Duodenal mucosa (tissue), 2 donors: ENCODE measurements at regions not wholly inside any gene's neighbourhood (a gene's known extent, or its start where the extent isn't known, plus 50 kb on each side); places are given as distances from the start of the nearest gene placed in this dataset.

Source experiments
- H3K27ac ChIP-seq: one replicate; pipeline ENCODE4 v1.7.0; 2013; ENCODE audit warnings: low read depth, low read length
- H3K27me3 ChIP-seq, 2 donors: one replicate each; pipeline ENCODE4 v1.7.0; 2013; ENCODE audit warnings: low read length in 2 of 2, control low read depth in 1 of 2; ENCODE audit not compliant: insufficient read depth in 2 of 2, control insufficient read depth in 1 of 2
- H3K36me3 ChIP-seq, 2 donors: one replicate each; pipeline ENCODE4 v1.7.0; 2013; ENCODE audit warnings: low read length in 2 of 2, control low read depth in 1 of 2; ENCODE audit not compliant: insufficient read depth in 2 of 2, control insufficient read depth in 1 of 2
- H3K4me1 ChIP-seq, 2 donors: one replicate each; pipeline ENCODE4 v1.7.0; 2013; ENCODE audit warnings: low read length in 2 of 2, control low read depth in 1 of 2; ENCODE audit not compliant: insufficient read depth in 2 of 2, control insufficient read depth in 1 of 2
- H3K4me3 ChIP-seq, 2 donors: one replicate each; pipeline ENCODE4 v1.7.0; 2013; ENCODE audit warnings: low read length in 2 of 2, low read depth in 1 of 2
- H3K9ac ChIP-seq, 2 donors: one replicate each; pipeline ENCODE4 v1.7.0; 2013; ENCODE audit warnings: low read length in 2 of 2, low read depth in 1 of 2
- H3K9me3 ChIP-seq, 2 donors: one replicate each; pipeline ENCODE4 v1.7.0; 2013; ENCODE audit warnings: low read length in 2 of 2, control low read depth in 1 of 2; ENCODE audit not compliant: control insufficient read depth in 1 of 2

GRCh38 chr2:57806449-57806968, 240.1 kb upstream of the VRK2 start:
- Histone ChIP-seq H3K9ac (no peak overlapping the region), H3K27ac (no peak overlapping the region), H3K4me3 (no peak overlapping the region)

GRCh38 chr2:57809230-57809629, 237.4 kb upstream of the VRK2 start:
- H3K4me1 ChIP-seq = no peaks in the 10 kb centered on the region
- H3K27ac ChIP-seq = no peak overlapping the region
- H3K4me3 ChIP-seq = no peak overlapping the region
- no peaks in the 10 kb centered on the region for H3K9me3 ChIP-seq
- H3K9ac ChIP-seq = no peak overlapping the region
- no peaks in the 10 kb centered on the region for H3K36me3 ChIP-seq
- no peaks in the 10 kb centered on the region for H3K27me3 ChIP-seq

More at GRCh38 chr2:57806449-57806968, 240.1 kb upstream of the VRK2 start:
- no peaks in the 10 kb centered on the region for H3K36me3 ChIP-seq
- H3K27me3 ChIP-seq = no peaks in the 10 kb centered on the region
- no peaks in the 10 kb centered on the region for H3K4me1 ChIP-seq
- no peaks in the 10 kb centered on the region for H3K9me3 ChIP-seq

- no peak overlapping the region for H3K9ac ChIP-seq
- H3K27me3 ChIP-seq = no peaks in the 10 kb centered on the region
- H3K9me3 ChIP-seq = no peaks in the 10 kb centered on the region
- H3K4me3 ChIP-seq = no peak overlapping the region
- no peaks in the 10 kb centered on the region for H3K36me3 ChIP-seq
- H3K27ac ChIP-seq = no peak overlapping the region
- no peaks in the 10 kb centered on the region for H3K4me1 ChIP-seq
Measured at GRCh38 chr2:57821088-57821487, 225.5 kb upstream of the VRK2 start.

DNA sequence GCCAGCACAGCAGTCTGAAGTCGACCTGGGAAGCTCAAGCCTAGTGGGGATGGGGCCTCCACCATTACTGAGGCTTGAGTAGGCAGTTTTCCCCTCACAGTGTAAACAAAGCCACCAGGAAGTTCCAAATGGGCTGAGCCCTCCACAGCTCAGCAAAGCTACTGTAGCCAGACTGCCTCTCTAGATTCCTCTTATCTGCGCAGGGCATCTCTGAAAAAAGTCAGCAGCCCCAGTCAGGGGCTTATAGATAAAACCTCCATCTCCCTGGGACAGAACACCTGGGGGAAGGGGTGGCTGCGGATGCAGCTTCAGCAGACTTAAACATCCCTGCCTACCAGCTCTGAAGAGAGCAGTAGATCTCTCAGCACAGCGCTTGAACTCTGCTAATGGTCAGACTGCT, 218.4 kb upstream of the VRK2 start:
- no peak overlapping the region for H3K27ac ChIP-seq
- H3K27me3 ChIP-seq = no peaks in the 10 kb centered on the region
- no peak overlapping the region for H3K4me3 ChIP-seq
- no peaks in the 10 kb centered on the region for H3K9me3 ChIP-seq
- no peak overlapping the region for H3K9ac ChIP-seq
- no peaks in the 10 kb centered on the region for H3K4me1 ChIP-seq
- no peaks in the 10 kb centered on the region for H3K36me3 ChIP-seq

GRCh38 chr2:57834666-57835065, 211.9 kb upstream of the VRK2 start:
- Histone ChIP-seq H3K4me1 (no peaks in the 10 kb centered on the region), H3K36me3 (no peaks in the 10 kb centered on the region), H3K9me3 (no peaks in the 10 kb centered on the region), H3K4me3 (no peak overlapping the region), H3K27me3 (no peaks in the 10 kb centered on the region), H3K27ac (no peak overlapping the region), H3K9ac (no peak overlapping the region)

GRCh38 chr2:57842531-57842930, 204.1 kb upstream of the VRK2 start:
- no peaks in the 10 kb centered on the region for H3K9me3 ChIP-seq
- H3K9ac ChIP-seq = no peak overlapping the region
- H3K36me3 ChIP-seq = no peaks in the 10 kb centered on the region
- H3K27me3 ChIP-seq = no peaks in the 10 kb centered on the region
- no peak overlapping the region for H3K27ac ChIP-seq
- no peak overlapping the region for H3K4me3 ChIP-seq
- H3K4me1 ChIP-seq = no peaks in the 10 kb centered on the region

- Histone ChIP-seq H3K36me3 (no peaks in the 10 kb centered on the region), H3K27me3 (no peaks in the 10 kb centered on the region), H3K9ac (no peak overlapping the region), H3K9me3 (no peaks in the 10 kb centered on the region), H3K4me1 (no peaks in the 10 kb centered on the region), H3K27ac (no peak overlapping the region), H3K4me3 (no peak overlapping the region)
Measured at GRCh38 chr2:57843158-57843557, 203.4 kb upstream of the VRK2 start.

DNA sequence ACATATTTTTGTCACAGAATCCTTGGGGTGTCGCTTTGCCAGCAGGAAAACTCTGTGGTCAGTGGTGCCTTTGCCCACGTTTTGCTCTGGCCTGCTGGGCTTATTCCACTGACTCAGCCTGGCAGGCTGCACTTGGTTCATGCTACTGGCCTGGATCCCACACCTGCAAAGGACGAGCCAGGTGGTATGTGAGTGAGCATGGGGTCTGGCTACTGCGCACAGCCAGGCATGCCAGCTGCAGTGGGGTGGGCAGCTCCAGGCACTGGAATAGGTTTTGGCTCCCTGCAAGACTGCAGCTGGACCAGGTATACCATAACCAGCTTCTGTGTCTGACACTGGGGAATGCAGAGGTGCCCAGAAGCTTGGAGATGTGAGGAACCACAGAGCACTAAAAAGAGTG, 197.9 kb upstream of the VRK2 start:
- no peaks in the 10 kb centered on the region for H3K9me3 ChIP-seq
- H3K9ac ChIP-seq = no peak overlapping the region
- no peak overlapping the region for H3K27ac ChIP-seq
- no peaks in the 10 kb centered on the region for H3K4me1 ChIP-seq
- no peak overlapping the region for H3K4me3 ChIP-seq
- H3K27me3 ChIP-seq = no peaks in the 10 kb centered on the region
- H3K36me3 ChIP-seq = no peaks in the 10 kb centered on the region

- Histone ChIP-seq H3K36me3 (no peaks in the 10 kb centered on the region), H3K27me3 (no peaks in the 10 kb centered on the region), H3K9me3 (no peaks in the 10 kb centered on the region), H3K4me1 (no peaks in the 10 kb centered on the region), H3K9ac (no peak overlapping the region), H3K4me3 (no peak overlapping the region), H3K27ac (no peak overlapping the region)
Measured at GRCh38 chr2:57849843-57850242, 196.8 kb upstream of the VRK2 start.

DNA sequence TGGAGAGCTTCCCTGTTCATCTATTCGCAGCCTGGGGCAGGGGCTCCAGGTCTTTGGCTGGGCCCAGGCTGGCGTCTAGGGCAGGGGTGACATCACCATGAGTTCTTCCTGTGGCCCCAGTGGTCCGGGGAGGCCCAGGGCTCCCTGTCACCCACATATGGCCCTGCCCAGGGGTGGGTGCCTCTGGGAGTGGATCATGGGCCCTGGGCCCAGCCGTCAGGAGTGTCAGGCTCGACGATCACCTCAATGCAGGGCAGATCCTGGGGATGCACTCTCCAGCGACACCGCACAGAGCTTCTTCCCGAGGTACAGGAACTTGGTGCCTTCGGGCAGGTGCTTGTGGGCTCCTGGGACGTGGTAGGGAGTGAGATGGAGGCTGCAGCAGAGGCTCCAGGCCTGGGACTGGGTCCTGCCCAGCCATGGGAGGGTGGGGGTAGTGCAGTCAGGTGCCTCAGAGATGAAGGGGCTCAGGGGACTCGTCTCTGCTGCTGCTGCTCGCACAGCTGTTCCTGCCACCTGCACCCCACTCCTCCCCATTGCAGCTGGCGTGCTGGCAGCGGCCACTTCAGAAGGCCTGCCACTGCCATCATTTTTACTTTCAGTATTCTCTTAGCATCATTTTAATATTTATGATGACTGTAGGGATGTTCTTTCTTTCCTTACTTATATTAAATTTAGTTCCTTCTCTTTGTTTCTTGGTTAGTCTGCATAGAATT, 196.0 kb upstream of the VRK2 start:
- Histone ChIP-seq H3K27me3 (no peaks in the 10 kb centered on the region), H3K27ac (no peak overlapping the region), H3K4me3 (no peak overlapping the region), H3K9ac (no peak overlapping the region), H3K9me3 (no peaks in the 10 kb centered on the region), H3K36me3 (no peaks in the 10 kb centered on the region), H3K4me1 (no peaks in the 10 kb centered on the region)
